ENCODE measurements at regions not wholly inside any gene's neighbourhood (a gene's known extent, or its start where the extent isn't known, plus 50 kb on each side); places are given as distances from the start of the nearest gene placed in this dataset.

Small RNAs in the stretch of these regions (small RNA-seq; reads per million reads assigned to genes)
- gene RBBP4P6 = 0 reads per million in 4 donors

Measured in gastroesophageal sphincter (tissue), 4 donors.